ENCODE measurements at regions not wholly inside any gene's neighbourhood (a gene's known extent, or its start where the extent isn't known, plus 50 kb on each side); places are given as distances from the start of the nearest gene placed in this dataset.

- TF ChIP-seq EZH2 (IDR thresholded peaks at IDR 0.05; ENCODE audit: borderline replicate concordance, low read length) (no peak), CTCF (conservative IDR thresholded peaks at IDR 0.05 in 1 of 2, IDR thresholded peaks at IDR 0.05 in 1 of 2; ENCODE audit: extremely low read depth in 1 of 2, insufficient read depth in 1 of 2, low read depth in 1 of 2, low read length in 2 of 2) (no peak)
These were observed 199.2 kb upstream of the KIAA1217 start for GRCh38 chr10:24009736-24010135.

Measured in mammary epithelial cell (primary cell).